ENCODE measurements at regions not wholly inside any gene's neighbourhood (a gene's known extent, or its start where the extent isn't known, plus 50 kb on each side); places are given as distances from the start of the nearest gene placed in this dataset.

GRCh38 chr7:25678215-25678614 is 449.9 kb upstream of the NPVF start:
- TF ChIP-seq CTCF (IDR thresholded peaks at IDR 0.05; ENCODE audit: partially characterized antibody, unreplicated experiment) = no peak
- no peak for DNase-seq
- peaks cover 5% of the 10 kb centered on the region for H3K36me3 Mint-ChIP-seq (ENCODE audit: unreplicated experiment)
- H3K4me1 Mint-ChIP-seq (ENCODE audit: low read depth, unreplicated experiment) = no peaks in the 10 kb centered on the region
- H3K27me3 Mint-ChIP-seq (ENCODE audit: unreplicated experiment) = no peaks in the 10 kb centered on the region
- no peak overlapping the region for H3K27ac Mint-ChIP-seq (ENCODE audit: unreplicated experiment)
- H3K4me3 Mint-ChIP-seq (ENCODE audit: unreplicated experiment) = no peak overlapping the region
- no peaks in the 10 kb centered on the region for H3K9me3 Mint-ChIP-seq (ENCODE audit: unreplicated experiment)

- Mint-ChIP-seq H3K36me3 (ENCODE audit: unreplicated experiment) (peaks cover 5% of the 10 kb centered on the region), H3K9me3 (ENCODE audit: unreplicated experiment) (no peaks in the 10 kb centered on the region), H3K4me1 (ENCODE audit: low read depth, unreplicated experiment) (no peaks in the 10 kb centered on the region), H3K27ac (ENCODE audit: unreplicated experiment) (no peak overlapping the region), H3K4me3 (ENCODE audit: unreplicated experiment) (no peak overlapping the region), H3K27me3 (ENCODE audit: unreplicated experiment) (no peaks in the 10 kb centered on the region)
- TF ChIP-seq CTCF (IDR thresholded peaks at IDR 0.05; ENCODE audit: partially characterized antibody, unreplicated experiment) = no peak
- no peak for DNase-seq
Observed at GRCh38 chr7:25680636-25681035, 452.4 kb upstream of the NPVF start.

- H3K4me1 Mint-ChIP-seq (ENCODE audit: low read depth, unreplicated experiment) = no peaks in the 10 kb centered on the region
- H3K27me3 Mint-ChIP-seq (ENCODE audit: unreplicated experiment) = no peaks in the 10 kb centered on the region
- H3K27ac Mint-ChIP-seq (ENCODE audit: unreplicated experiment) = no peak overlapping the region
- H3K9me3 Mint-ChIP-seq (ENCODE audit: unreplicated experiment) = peaks cover 1% of the 10 kb centered on the region
- H3K4me3 Mint-ChIP-seq (ENCODE audit: unreplicated experiment) = no peak overlapping the region
- H3K36me3 Mint-ChIP-seq (ENCODE audit: unreplicated experiment) = peaks cover 5% of the 10 kb centered on the region
- no peak for DNase-seq
- no peak for TF ChIP-seq CTCF (IDR thresholded peaks at IDR 0.05; ENCODE audit: partially characterized antibody, unreplicated experiment)
Observed at GRCh38 chr7:25684360-25684759, 456.1 kb upstream of the NPVF start.

GRCh38 chr7:25686493-25686892 is 458.2 kb upstream of the NPVF start:
- no peaks in the 10 kb centered on the region for H3K4me1 Mint-ChIP-seq (ENCODE audit: low read depth, unreplicated experiment)
- H3K27me3 Mint-ChIP-seq (ENCODE audit: unreplicated experiment) = no peaks in the 10 kb centered on the region
- peaks cover 1% of the 10 kb centered on the region for H3K9me3 Mint-ChIP-seq (ENCODE audit: unreplicated experiment)
- no peak for TF ChIP-seq CTCF (IDR thresholded peaks at IDR 0.05; ENCODE audit: partially characterized antibody, unreplicated experiment)
- H3K4me3 Mint-ChIP-seq (ENCODE audit: unreplicated experiment) = no peak overlapping the region
- H3K27ac Mint-ChIP-seq (ENCODE audit: unreplicated experiment) = no peak overlapping the region
- H3K36me3 Mint-ChIP-seq (ENCODE audit: unreplicated experiment) = peaks cover 5% of the 10 kb centered on the region
- no peak for DNase-seq

GRCh38 chr7:25694211-25694610 is 457.8 kb upstream of the NFE2L3 start:
- no peak for DNase-seq
- Mint-ChIP-seq H3K27ac (ENCODE audit: unreplicated experiment) (no peak overlapping the region), H3K9me3 (ENCODE audit: unreplicated experiment) (no peaks in the 10 kb centered on the region), H3K36me3 (ENCODE audit: unreplicated experiment) (no peaks in the 10 kb centered on the region), H3K4me1 (ENCODE audit: low read depth, unreplicated experiment) (no peaks in the 10 kb centered on the region), H3K27me3 (ENCODE audit: unreplicated experiment) (peaks cover 2% of the 10 kb centered on the region), H3K4me3 (ENCODE audit: unreplicated experiment) (no peak overlapping the region)
- no peak for TF ChIP-seq CTCF (IDR thresholded peaks at IDR 0.05; ENCODE audit: partially characterized antibody, unreplicated experiment)

All from glutamatergic neuron (in vitro differentiated cells).